Fibroblast of lung (primary cell): ENCODE measurements at regions not wholly inside any gene's neighbourhood (a gene's known extent, or its start where the extent isn't known, plus 50 kb on each side); places are given as distances from the start of the nearest gene placed in this dataset.
A peak's percentile ranks its signal among the peaks of the same experiment; 100 is the strongest.
"Not testable (repeated sequence)": the region's sequence is repeated elsewhere in the genome, so short reads cannot be mapped to it uniquely, and the experiment has no call there.

Source experiments
- DNase-seq, 2 donors: peaks; one replicate each; pipeline versions ENCODE4 v3.0.0 to v3.0.0-alpha.2; 2010; ENCODE audit warnings: low read depth in 2 of 2
- H2AFZ ChIP-seq: 2 replicates; pipeline ENCODE4 v1.5.1; 2012; ENCODE audit warnings: low read length, control low read depth, inconsistent platforms
- H3K27ac ChIP-seq: 2 replicates; pipeline ENCODE4 v1.5.1; 2011; ENCODE audit warnings: low read length, control low read depth; ENCODE audit not compliant: insufficient read depth
- H3K27me3 ChIP-seq: 2 replicates; pipeline ENCODE4 v1.5.1; 2011; ENCODE audit warnings: mild to moderate bottlenecking, low read length; ENCODE audit not compliant: control insufficient read depth, insufficient read depth
- H3K36me3 ChIP-seq: 2 replicates; pipeline ENCODE4 v1.5.1; 2011; ENCODE audit warnings: low read length; ENCODE audit not compliant: control insufficient read depth, insufficient read depth
- H3K4me1 ChIP-seq: 2 replicates; pipeline ENCODE4 v1.5.1; 2011; ENCODE audit warnings: low read length; ENCODE audit not compliant: control insufficient read depth, insufficient read depth; ENCODE audit errors: extremely low read depth
- H3K4me2 ChIP-seq: 2 replicates; pipeline ENCODE4 v1.5.1; 2011; ENCODE audit warnings: low read length, control low read depth; ENCODE audit not compliant: insufficient read depth; ENCODE audit errors: extremely low read depth
- H3K4me3 ChIP-seq, 4 experiments: fragments of 200-600 bp in 1 of 4; sonication (generic) in 1 of 4; replicated peaks in 1 of 4; 2 replicates each; pipeline ENCODE4 v1.5.1; 2011 to 2016; ENCODE audit warnings: low read length in 4 of 4, low read depth in 3 of 4, mild to moderate bottlenecking in 3 of 4, control low read depth in 2 of 4, inconsistent platforms in 1 of 4, mixed read lengths in 1 of 4; ENCODE audit not compliant: insufficient read depth in 1 of 4; ENCODE audit errors: control extremely low read depth in 1 of 4
- H3K79me2 ChIP-seq: 2 replicates; pipeline ENCODE4 v1.5.1; 2012; ENCODE audit warnings: mild to moderate bottlenecking, low read length, inconsistent platforms; ENCODE audit not compliant: control insufficient read depth, insufficient read depth
- H3K9ac ChIP-seq: 2 replicates; pipeline ENCODE4 v1.5.1; 2011; ENCODE audit warnings: mild to moderate bottlenecking, low read length, control low read depth; ENCODE audit not compliant: insufficient read depth
- H3K9me3 ChIP-seq: 2 replicates; pipeline ENCODE4 v1.5.1; 2012; ENCODE audit warnings: low read depth, low read length; ENCODE audit not compliant: control insufficient read depth, insufficient read depth
- H4K20me1 ChIP-seq: 2 replicates; pipeline ENCODE4 v1.5.1; 2011; ENCODE audit warnings: low read length; ENCODE audit not compliant: control insufficient read depth, insufficient read depth; ENCODE audit errors: extremely low read depth
- CTCF ChIP-seq, 2 donors: IDR thresholded peaks in 1 of 2; conservative IDR thresholded peaks in 1 of 2; 1 replicate in 1 of 2; 2 replicates in 1 of 2; pipeline ENCODE4 v1.5.1; 2011 to 2012; ENCODE audit warnings: low read length in 2 of 2, control low read depth in 1 of 2, inconsistent platforms in 1 of 2, low read depth in 1 of 2, mild to moderate bottlenecking in 1 of 2
- EZH2 ChIP-seq: IDR thresholded peaks from 2 replicates; pipeline ENCODE4 v1.5.1; 2012; ENCODE audit warnings: low read length, control low read depth, mild to moderate bottlenecking; ENCODE audit errors: missing control alignments

- TF ChIP-seq EZH2 (no peak), CTCF (conservative IDR thresholded peaks at IDR 0.05 in 1 of 2, IDR thresholded peaks at IDR 0.05 in 1 of 2; ENCODE audit: low read depth in 1 of 2, low read length in 2 of 2) (no peak)
- no peaks in the 10 kb centered on the region for H3K27me3 ChIP-seq
- H3K36me3 ChIP-seq, result no peaks in the 10 kb centered on the region
- peaks cover 6% of the 10 kb centered on the region for H3K4me1 ChIP-seq
- no peak overlapping the region for H3K9ac ChIP-seq
- H3K9me3 ChIP-seq, result no peaks in the 10 kb centered on the region
- no peaks in the 10 kb centered on the region for H3K79me2 ChIP-seq
- H3K4me3 ChIP-seq, result peak overlapping the region in 1 of 4 experiments; percentile 43
- peak; percentile 29 to 90 for DNase-seq
- H2AFZ ChIP-seq, result no peak overlapping the region
- H3K4me2 ChIP-seq, result no peak overlapping the region
- no peak overlapping the region for H3K27ac ChIP-seq
- H4K20me1 ChIP-seq, result no peaks in the 10 kb centered on the region
Measured at GRCh38 chr13:109271555-109272541, 514.5 kb downstream of the IRS2 start.

- Histone ChIP-seq H3K9ac (no peak overlapping the region), H3K4me2 (no peak overlapping the region), H3K4me3 (no peak overlapping the region), H3K9me3 (no peaks in the 10 kb centered on the region), H3K36me3 (no peaks in the 10 kb centered on the region), H3K79me2 (no peaks in the 10 kb centered on the region), H2AFZ (no peak overlapping the region), H3K4me1 (peaks cover 6% of the 10 kb centered on the region), H4K20me1 (no peaks in the 10 kb centered on the region), H3K27me3 (no peaks in the 10 kb centered on the region), H3K27ac (no peak overlapping the region)
- TF ChIP-seq CTCF (conservative IDR thresholded peaks at IDR 0.05 in 1 of 2, IDR thresholded peaks at IDR 0.05 in 1 of 2; ENCODE audit: low read depth in 1 of 2, low read length in 2 of 2) (no peak), EZH2 (no peak)
- DNase-seq, result no peak
Measured at GRCh38 chr13:109271061-109271460, 515.3 kb downstream of the IRS2 start.

- H2AFZ ChIP-seq, H3K4me3 ChIP-seq, H3K4me1 ChIP-seq, H3K36me3 ChIP-seq, H3K9ac ChIP-seq, H4K20me1 ChIP-seq, H3K27me3 ChIP-seq, H3K9me3 ChIP-seq, H3K79me2 ChIP-seq, DNase-seq, H3K27ac ChIP-seq, H3K4me2 ChIP-seq: not testable (repeated sequence)
Measured at GRCh38 chr13:109269381-109269780, 517.0 kb downstream of the IRS2 start.

- not testable (repeated sequence) for H3K79me2 ChIP-seq, H3K27me3 ChIP-seq, H3K9ac ChIP-seq, H3K9me3 ChIP-seq, H4K20me1 ChIP-seq, H3K4me1 ChIP-seq, DNase-seq, H3K36me3 ChIP-seq, H3K4me2 ChIP-seq, H3K4me3 ChIP-seq, H3K27ac ChIP-seq, H2AFZ ChIP-seq
Measured at GRCh38 chr13:109268492-109268891, 517.9 kb downstream of the IRS2 start.

GRCh38 chr13:109267400-109267799 is 519.0 kb downstream of the IRS2 start:
- DNase-seq, result peak in 1 of 2 donors; percentile 81
- not testable (repeated sequence) for H3K27me3 ChIP-seq, H3K79me2 ChIP-seq, H2AFZ ChIP-seq, H3K9ac ChIP-seq, H3K4me3 ChIP-seq, H4K20me1 ChIP-seq, H3K27ac ChIP-seq, H3K4me2 ChIP-seq, H3K36me3 ChIP-seq, H3K4me1 ChIP-seq, H3K9me3 ChIP-seq
